GM12878 (cell line): ENCODE measurements at regions not wholly inside any gene's neighbourhood (a gene's known extent, or its start where the extent isn't known, plus 50 kb on each side); places are given as distances from the start of the nearest gene placed in this dataset.
"Not testable (repeated sequence)": the region's sequence is repeated elsewhere in the genome, so short reads cannot be mapped to it uniquely, and the experiment has no call there.

Experiments
- ATAC-seq: fragments of 200-7000 bp; cut with Tn5 transposase; 3 replicates; pipeline ENCODE4 v1.9.1; 2020; ENCODE audit warnings: mild to moderate bottlenecking, moderate library complexity
- BruUV-seq: library from RNA; stranded (reverse); fragments of 400-500 nt; replicated peaks from 2 replicates; lab custom pipeline; 2021; lab: Mats Ljungman, UMichigan
- CTCF ChIA-PET: fragments of 300-600 bp; sonication (Branson Sonifier 250); formaldehyde crosslinking; extraction: SDS; loops from one replicate; lab custom pipeline; 2021; ENCODE audit warnings: inconsistent platforms; lab: Yijun Ruan, JAX
- POLR2A ChIA-PET: fragments of 350-600 bp; formaldehyde crosslinking; extraction: SDS; loops from one replicate; lab custom pipeline; 2021; ENCODE audit warnings: inconsistent platforms; lab: Charles Lee
- RAD21 ChIA-PET: fragments of 300-600 bp; sonication (Branson Sonifier 250); formaldehyde crosslinking; loops from one replicate; lab custom pipeline; 2023; ENCODE audit warnings: antibody characterized with exemption; ENCODE audit not compliant: unreplicated experiment; lab: Charles Lee
- SMC1A ChIA-PET: fragments of 300-600 bp; sonication (Branson Sonifier 250); formaldehyde crosslinking; loops from one replicate; lab custom pipeline; 2023; ENCODE audit not compliant: unreplicated experiment, uncharacterized antibody; lab: Charles Lee
- DNase-seq: peaks from one replicate; pipeline ENCODE4 v3.0.0-alpha.2; 2011; ENCODE audit warnings: low read depth, low spot score
- FAIRE-seq: peaks from 3 replicates; lab custom pipeline; 2011; peaks lifted over from hg19 to GRCh38; lab: Jason Lieb, UNC
- H2AFZ ChIP-seq: 2 replicates; pipeline ENCODE4 v1.6.0; 2011; ENCODE audit warnings: low read depth, low read length, control low read depth; ENCODE audit not compliant: control insufficient read depth
- H3K27ac ChIP-seq: 2 replicates; pipeline ENCODE4 v1.5.1; 2011; ENCODE audit warnings: control low read depth; ENCODE audit not compliant: control insufficient read depth, insufficient read depth
- H3K27me3 ChIP-seq, 2 experiments: replicated peaks in 1 of 2; 2 replicates each; pipeline versions ENCODE4 v1.6.0 to v1.6.1; 2011; ENCODE audit warnings: low read length in 1 of 2; ENCODE audit not compliant: control insufficient read depth in 2 of 2, insufficient read depth in 2 of 2
- H3K36me3 ChIP-seq, 2 experiments: 2 replicates each; pipeline ENCODE4 v1.5.1; 2011; ENCODE audit warnings: low read length in 1 of 2; ENCODE audit not compliant: control insufficient read depth in 2 of 2, insufficient read depth in 2 of 2
- H3K4me1 ChIP-seq: 2 replicates; pipeline ENCODE4 v1.6.1; 2011; ENCODE audit warnings: mild to moderate bottlenecking, low read length, moderate library complexity, mixed read lengths; ENCODE audit not compliant: control insufficient read depth, insufficient read depth
- H3K4me2 ChIP-seq: 2 replicates; pipeline ENCODE4 v1.6.0; 2011; ENCODE audit warnings: control low read depth; ENCODE audit not compliant: control insufficient read depth, insufficient read depth
- H3K4me3 ChIP-seq: fragments of 200-600 bp; sonication (generic); 2 replicates; pipeline ENCODE4 v1.5.1; 2016
- H3K79me2 ChIP-seq: 2 replicates; pipeline ENCODE4 v1.6.0; 2011; ENCODE audit warnings: low read length; ENCODE audit not compliant: control insufficient read depth, insufficient read depth
- H3K9ac ChIP-seq: 2 replicates; pipeline ENCODE4 v1.8.0; 2011; ENCODE audit warnings: low read length, control low read depth, mixed read lengths; ENCODE audit not compliant: control insufficient read depth, insufficient read depth
- H3K9me3 ChIP-seq: replicated peaks from 3 replicates; pipeline ENCODE4 v1.5.1; 2011; ENCODE audit warnings: mild to moderate bottlenecking, low read length; ENCODE audit not compliant: control insufficient read depth, insufficient read depth
- H4K20me1 ChIP-seq: 2 replicates; pipeline ENCODE4 v1.6.0; 2011; ENCODE audit not compliant: control insufficient read depth, insufficient read depth
- BMI1 ChIP-seq: fragments of 450-650 bp; IDR thresholded peaks from 2 replicates; pipeline ENCODE4 v1.6.1; 2016; ENCODE audit warnings: mild to moderate bottlenecking, moderate library complexity, borderline replicate concordance
- CEBPZ ChIP-seq: fragments of 150-350 bp; IDR thresholded peaks from 2 replicates; pipeline ENCODE4 v1.6.1; 2016; ENCODE audit warnings: low read depth, low read length
- NFYA ChIP-seq: IDR thresholded peaks from 2 replicates; pipeline ENCODE4 v1.6.1; 2011; ENCODE audit warnings: low read depth, mild to moderate bottlenecking, low read length, improper control_type of control experiment, borderline replicate concordance
- WGBS: methylation state at CpG from one replicate; pipeline ENCODE4 v1.1.6; 2016; ENCODE audit warnings: low lambda C conversion rate; ENCODE audit not compliant: insufficient replicate concordance, insufficient coverage; ENCODE audit errors: missing lambda C conversion rate; 5-methylcytosine and 5-hydroxymethylcytosine counted together
- in situ Hi-C: fragments of 300-500 bp; cut with MboI; formaldehyde crosslinking; loops from 9 replicates; pipeline ENCODE4 v1.14.3; 2018; ENCODE audit warnings: mixed read lengths
- intact Hi-C: fragments of 100-400 bp; cut with micrococcal nuclease; formaldehyde crosslinking; loops from one replicate; pipeline ENCODE4 v1.14.2; 2022; ENCODE audit not compliant: unreplicated experiment

GRCh38 chrX:131881194-131881593 lies 141.9 kb upstream of the STK26 start:
- intact Hi-C loops, result no loop called here
- no peak overlapping the region for H3K4me3 ChIP-seq
- FAIRE-seq (no peak), ATAC-seq (no peak), DNase-seq (no peak)
- H3K4me2 ChIP-seq, result no peak overlapping the region
- no peaks in the 10 kb centered on the region for H3K79me2 ChIP-seq
- H3K27me3 ChIP-seq, result no peaks in the 10 kb centered on the region
- H3K9ac ChIP-seq, result no peak overlapping the region
- no peaks in the 10 kb centered on the region for H3K9me3 ChIP-seq
- H3K27ac ChIP-seq, result no peak overlapping the region
- ChIA-PET CTCF (no interaction called here), RAD21 (no interaction called here), SMC1A (no interaction called here), POLR2A (no interaction called here)
- no peaks in the 10 kb centered on the region for H3K4me1 ChIP-seq
- TF ChIP-seq NFYA, result no peak
- no peak for TF ChIP-seq CEBPZ
- no peak for TF ChIP-seq BMI1
- H4K20me1 ChIP-seq, result no peaks in the 10 kb centered on the region
- no TSS peak for BruUV-seq
- in situ Hi-C loops, result no loop called here
- no peak overlapping the region for H2AFZ ChIP-seq
- 35% methylated on average over 5 of the region's 5 CpGs for WGBS
- no peaks in the 10 kb centered on the region for H3K36me3 ChIP-seq

DNA sequence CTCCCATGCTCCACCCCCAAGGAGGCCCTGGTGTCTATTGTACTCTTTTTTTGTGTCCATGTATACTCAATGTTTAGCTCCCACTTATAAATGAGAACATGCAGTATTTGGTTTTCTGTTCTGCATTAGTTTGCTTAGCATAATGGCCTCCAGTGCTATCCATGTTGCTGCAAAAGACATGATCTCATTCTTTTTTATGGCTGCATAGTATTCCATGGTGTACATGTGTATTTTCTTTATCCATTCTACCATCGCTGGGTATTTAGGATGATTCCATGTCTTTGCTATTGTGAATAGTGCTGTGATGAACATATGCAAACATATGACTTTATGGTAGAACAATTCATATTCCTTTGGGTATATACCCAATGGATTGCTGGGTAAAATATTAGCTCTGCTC lies 138.1 kb upstream of the STK26 start:
- H3K4me3 ChIP-seq, RAD21 ChIA-PET, FAIRE-seq, H4K20me1 ChIP-seq, H3K27me3 ChIP-seq, CTCF ChIA-PET, H3K9me3 ChIP-seq, H3K36me3 ChIP-seq, in situ Hi-C loops, POLR2A ChIA-PET, H3K4me1 ChIP-seq, H3K9ac ChIP-seq, DNase-seq, H3K4me2 ChIP-seq, H3K27ac ChIP-seq, intact Hi-C loops, ATAC-seq, H3K79me2 ChIP-seq, H2AFZ ChIP-seq, BruUV-seq: not testable (repeated sequence)
- SMC1A ChIA-PET, result interaction anchor here (0.6 to 0.7 kb wide), 2 partner anchors 105 to 1140 kb away, joined by 3 to 5 read pairs; no protein-coding TSS in a partner anchor
- WGBS, result 67% methylated on average over 1 of the region's 1 CpG

DNA sequence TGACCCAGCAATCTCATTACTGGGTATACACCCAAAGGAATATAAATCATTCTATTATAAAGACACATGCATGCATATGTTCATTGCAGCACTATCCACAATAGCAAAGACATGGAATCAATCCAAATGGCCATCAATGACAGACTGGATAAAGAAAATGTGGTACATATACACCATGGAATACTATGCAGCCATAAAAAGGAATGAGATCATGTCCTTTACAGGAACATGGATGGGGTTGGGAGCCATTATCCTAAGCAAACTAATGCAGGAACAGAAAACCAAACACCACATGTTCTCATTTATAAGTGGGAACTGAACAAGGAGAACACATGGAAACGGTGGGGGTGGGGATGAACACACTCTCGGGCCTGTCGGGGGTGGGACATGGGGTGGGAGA lies 129.2 kb upstream of the STK26 start:
- CTCF ChIA-PET, RAD21 ChIA-PET, H3K27me3 ChIP-seq, DNase-seq, H3K4me1 ChIP-seq, H3K9me3 ChIP-seq, FAIRE-seq, H3K4me2 ChIP-seq, in situ Hi-C loops, ATAC-seq, H4K20me1 ChIP-seq, BruUV-seq, H3K36me3 ChIP-seq, H2AFZ ChIP-seq, POLR2A ChIA-PET, H3K79me2 ChIP-seq, H3K9ac ChIP-seq, intact Hi-C loops, SMC1A ChIA-PET, H3K27ac ChIP-seq, H3K4me3 ChIP-seq: not testable (repeated sequence)
- WGBS, result 36% methylated on average over 3 of the region's 3 CpGs
